Left kidney (tissue), 1 donor: ENCODE measurements at regions not wholly inside any gene's neighbourhood (a gene's known extent, or its start where the extent isn't known, plus 50 kb on each side); places are given as distances from the start of the nearest gene placed in this dataset.

Experiments used
- DNase-seq: peaks from one replicate; pipeline ENCODE4 v3.0.0-alpha.2; 2013

DNA sequence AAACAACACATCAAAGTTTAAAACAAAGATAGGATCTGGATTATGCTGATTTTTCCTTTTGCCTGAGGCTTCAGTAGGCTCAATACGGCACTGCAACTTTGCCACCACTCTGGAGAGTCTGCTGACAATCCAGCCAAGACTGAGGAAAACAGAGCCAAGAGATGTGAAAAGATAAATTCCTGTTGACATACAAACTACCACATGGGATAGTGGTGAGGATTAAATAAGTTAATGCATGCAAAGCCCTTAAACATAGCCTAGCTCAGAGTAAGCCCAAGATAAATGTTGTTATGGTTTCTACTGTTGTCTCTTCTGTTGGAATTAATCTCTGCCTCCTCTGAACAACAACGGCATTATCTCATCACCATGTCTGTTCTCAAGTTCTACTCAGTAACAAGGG lies 245.9 kb upstream of the LMCD1 start:
- DNase-seq = no peak

DNA sequence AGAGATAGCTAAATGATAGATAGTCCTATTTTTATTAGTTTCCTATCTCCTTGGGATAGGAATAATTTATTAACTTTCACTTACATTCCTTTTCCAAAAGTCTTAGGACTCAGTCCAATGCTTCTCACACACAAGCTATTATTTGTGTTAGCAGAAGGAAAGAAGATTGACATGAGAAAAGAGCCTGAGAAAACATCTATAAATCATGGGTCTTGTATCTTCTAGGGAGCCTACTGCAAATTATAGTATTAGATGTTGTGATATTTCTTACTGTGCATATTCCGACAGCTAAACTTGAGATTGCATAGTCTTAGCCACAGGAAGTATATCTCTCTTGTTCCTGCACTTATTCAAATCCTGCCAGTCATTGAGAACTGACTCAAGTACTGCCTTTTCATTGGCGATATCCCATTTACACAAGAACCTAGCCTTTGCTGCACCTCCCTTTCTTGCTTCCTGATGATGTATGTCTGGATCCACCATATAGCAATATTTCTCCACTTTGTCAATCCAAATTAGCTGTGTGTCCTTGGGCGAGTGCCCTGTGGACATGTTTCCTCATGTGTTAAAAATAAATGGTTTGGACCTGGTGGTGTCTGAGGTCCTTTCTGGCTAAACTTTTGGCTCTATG lies 245.1 kb upstream of the LMCD1 start:
- peak; percentile 30 for DNase-seq

DNA sequence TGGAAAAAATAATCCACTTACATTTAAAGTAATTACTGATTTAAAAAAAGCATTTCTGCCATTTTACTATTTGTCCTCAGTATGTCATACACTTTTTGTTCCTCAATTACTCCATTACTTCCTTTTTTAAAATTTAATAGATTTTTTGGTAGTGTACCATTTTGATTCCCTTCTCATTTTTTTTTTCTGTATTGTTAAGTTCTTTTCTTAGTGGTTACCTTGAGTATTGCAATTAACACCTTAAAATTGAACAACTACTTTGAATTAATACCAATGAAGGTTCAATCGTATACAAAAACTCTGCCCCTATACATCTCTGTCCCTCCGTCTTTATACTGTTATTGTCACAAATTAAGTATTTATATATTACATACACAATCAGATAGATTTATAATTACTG lies 240.6 kb upstream of the LMCD1 start:
- DNase-seq = no peak

DNA sequence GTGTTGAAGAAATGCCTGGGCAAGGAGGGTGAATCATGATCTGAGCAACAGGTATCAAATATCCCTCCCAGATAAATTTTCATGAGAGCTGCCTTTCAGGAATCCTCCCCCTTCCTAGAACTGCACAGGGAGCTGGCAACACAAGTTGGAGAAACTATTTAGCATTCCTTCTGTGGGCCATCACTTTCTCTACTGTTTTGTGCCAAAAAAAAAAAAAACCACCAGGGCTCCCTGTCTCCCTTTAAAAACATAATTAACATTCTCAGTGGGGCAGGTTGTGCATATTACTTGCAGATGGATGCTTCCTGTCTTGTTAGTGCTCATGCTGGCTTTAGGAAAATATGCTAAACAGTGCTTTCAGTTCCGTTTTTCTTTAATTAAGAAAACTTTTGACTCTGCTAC lies 234.9 kb upstream of the LMCD1 start:
- no peak for DNase-seq

DNA sequence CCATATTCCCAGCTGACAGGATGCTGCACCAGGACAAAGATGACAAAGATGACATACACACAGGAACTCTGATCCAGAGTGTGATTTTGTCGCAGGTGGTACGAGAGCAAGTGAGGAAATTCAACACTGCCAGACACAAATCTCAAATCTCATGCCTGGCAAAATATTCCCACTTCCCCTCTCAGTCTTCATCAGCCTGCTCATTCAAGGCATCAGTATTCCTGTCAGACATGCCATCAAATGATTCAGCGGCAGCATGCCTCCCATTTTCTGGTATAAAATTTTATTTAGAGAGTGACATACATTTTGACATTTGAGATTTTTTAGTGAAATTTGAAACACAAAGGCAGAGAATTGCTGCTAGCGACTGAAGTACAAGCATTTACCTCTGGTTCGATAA lies 228.1 kb upstream of the LMCD1 start:
- DNase-seq = no peak

DNA sequence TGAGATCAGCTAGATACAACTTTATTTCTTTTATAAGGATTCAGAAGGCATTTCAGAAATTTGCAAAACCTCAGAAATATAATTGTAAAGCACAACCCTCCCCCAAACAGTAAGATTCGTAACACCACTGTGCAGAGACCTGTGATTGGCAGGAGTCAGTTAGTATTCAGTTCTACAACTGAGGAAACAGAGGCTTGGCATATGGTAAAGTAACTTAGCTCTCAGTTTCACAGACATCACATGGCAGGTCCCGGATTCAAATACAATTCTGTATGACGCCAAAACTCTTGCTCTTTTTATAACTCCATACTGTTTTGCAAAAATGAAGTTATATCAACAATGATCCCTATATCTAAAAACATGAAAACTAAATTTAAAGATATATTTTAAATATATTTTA lies 225.6 kb upstream of the LMCD1 start:
- DNase-seq = no peak

DNA sequence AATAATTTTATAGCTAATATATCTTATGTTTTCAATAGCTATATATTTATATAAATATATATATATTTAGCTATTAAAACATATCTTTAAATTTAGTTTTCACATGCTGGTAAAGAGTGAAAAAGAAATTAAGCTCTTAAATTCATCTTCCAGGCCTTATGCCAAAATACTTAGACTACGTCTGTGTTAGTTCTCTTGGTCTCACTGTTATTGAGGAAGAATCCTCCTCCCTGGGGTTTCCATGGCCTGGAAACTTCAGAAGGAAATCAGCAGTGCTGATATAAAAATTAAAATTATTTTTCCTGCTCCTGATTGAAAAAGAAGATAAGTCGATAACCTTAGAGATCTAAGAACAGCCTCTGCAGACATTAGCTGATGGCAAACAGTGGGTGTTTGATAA lies 225.1 kb upstream of the LMCD1 start:
- DNase-seq = no peak

DNA sequence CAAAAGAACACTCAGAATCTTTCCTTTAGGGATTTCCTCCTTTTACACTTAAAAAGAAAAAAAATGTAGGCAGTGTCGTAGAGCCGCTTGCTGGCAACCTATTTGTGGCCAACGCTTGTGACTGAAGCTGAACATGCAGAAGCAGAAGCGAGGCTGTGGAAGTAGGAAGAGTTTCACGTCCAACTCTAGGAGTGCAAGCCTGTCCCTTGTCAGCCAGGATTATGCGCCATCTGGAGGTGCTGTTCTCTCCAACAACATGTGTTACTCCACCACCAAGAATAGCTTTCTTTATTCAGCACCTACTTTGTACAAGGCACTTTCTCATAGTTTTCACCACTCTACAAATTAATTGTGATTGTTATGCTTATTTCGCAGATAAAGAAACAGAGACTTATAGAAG lies 223.2 kb upstream of the LMCD1 start:
- no peak for DNase-seq

DNA sequence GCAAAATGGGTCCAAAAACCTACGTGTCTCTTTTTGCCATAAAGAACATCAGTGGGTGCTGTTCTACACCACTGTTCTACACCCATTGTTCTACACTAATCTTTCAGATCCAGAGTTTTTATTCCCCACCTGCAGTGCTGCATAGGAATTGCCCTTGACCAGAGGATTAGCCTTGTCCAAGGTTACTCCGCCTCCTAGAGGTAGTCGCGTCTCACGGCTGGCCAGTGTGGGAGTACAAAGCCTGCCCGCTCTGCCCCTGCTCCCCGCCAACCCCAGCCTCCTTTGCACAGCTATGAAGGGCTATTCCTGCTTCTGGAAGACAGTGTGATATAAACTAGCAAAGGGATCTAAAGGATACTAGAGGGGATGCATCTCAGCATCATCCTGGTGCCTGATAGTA lies 222.1 kb upstream of the LMCD1 start:
- no peak for DNase-seq

DNA sequence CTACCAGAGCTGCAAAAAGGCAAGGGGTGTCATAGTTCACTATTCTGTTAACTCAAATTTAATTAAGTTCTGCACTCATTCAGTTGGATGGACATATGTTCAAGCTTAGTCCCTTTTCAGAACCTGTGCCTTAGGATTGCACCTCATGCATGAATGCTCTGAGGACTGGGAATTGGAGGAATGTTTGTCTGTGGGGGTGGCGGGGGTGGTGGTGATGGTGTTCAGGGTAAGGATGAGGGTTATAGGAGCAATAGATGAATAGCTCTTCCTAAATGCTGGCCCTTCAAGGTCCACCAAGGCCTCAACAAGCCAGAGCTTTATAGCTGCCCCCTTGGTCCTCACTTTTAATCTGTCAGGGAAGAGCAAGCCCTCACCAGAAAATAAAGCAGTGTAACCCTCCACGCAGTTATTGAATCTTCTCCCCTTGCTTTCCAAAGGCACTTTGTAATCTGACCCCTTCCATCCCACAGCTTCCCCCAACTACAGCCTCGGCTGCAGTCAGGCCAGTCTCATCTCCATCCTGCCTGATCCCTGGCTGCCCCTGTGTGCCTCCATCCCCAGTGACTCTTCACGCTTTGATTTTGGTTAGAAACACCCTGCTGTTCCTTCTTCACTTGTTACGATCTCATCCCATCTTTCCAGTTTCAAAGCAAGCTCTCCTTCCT lies 221.6 kb upstream of the LMCD1 start:
- DNase-seq = no peak

DNA sequence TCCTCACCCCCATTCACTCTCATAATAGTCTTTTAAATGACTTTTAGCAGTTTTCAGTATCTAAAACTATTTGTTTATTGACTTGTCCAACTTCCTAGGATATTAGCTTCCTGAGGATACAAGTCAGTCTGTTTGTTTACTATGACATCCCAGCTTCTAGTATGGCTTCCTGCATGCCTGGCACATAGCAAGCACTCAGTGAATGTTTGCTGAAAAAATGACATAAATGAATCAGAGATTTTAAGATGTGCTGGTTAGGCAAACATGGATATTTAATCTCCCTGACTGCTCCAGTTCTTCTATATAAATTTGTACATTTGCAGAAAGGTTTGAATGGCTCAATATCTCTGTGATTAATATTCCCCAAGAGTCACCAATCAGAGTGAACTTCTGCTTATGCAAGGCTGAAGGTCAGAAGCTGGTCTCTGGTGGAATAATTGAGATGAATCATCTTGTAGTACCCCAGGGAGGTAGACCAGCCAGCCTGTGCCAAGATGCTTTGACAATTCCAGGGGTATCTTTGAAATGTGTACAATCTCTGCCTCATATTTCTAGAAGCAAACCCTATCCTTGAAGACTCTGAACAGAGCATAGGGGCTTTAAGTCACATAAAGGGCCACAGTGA lies 219.0 kb upstream of the LMCD1 start:
- no peak for DNase-seq

DNA sequence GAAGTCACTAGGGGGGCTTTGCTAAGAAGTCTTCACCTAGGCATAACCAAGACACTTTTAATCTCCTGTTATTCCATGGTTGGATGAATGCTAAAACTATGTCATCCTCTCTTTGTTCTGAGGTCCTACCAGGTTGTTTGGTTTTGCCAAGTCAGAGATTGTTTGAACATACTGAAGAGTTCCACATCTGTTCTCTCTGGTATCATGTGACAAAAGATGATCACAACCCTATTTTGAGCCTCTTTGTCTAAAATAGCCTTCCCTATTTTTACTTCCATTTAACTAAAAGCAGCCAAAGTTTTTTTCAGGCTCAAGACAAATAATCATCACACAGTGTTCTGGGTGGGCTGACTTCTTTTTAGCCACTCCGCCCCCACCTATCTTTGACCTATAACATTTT lies 218.4 kb upstream of the LMCD1 start:
- DNase-seq = no peak

DNA sequence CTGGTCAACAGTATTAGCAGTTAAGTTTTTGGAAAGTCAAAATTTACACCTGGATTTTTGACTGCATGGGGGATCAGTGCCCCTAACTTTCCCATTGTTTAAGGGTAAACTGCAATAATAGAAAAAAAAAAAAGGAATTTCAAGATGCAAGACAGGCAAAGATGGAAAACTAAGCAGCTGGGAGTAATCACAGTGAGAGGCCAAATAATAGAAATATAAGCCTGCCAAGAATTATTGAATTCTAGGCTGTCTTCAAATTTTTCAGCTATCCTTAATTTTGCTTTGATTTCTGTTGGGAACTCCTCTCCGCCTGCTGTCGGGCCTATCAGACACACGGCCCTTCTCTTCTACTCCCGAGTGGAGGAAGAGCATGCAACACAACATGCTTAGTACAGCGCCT lies 215.5 kb upstream of the LMCD1 start:
- DNase-seq = no peak

DNA sequence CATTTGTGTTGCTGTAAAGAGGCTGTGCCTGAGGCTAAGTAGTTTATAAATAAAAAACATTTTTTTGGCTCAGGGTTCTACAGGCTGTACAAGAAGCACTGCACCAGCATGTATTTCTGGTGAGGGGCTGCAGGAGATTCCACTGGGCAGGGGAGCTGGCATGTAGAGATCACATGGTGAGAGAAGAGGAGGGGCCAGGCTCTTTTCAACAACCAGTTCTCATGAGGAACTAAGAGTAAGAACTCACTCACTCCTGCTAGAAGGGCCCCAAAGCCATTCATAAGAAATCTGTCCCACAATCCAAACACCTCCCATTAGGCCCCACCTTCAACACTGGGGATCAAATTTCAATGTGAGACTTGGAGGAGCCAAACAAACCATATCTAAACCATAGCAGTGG lies 214.9 kb upstream of the LMCD1 start:
- DNase-seq = no peak

DNA sequence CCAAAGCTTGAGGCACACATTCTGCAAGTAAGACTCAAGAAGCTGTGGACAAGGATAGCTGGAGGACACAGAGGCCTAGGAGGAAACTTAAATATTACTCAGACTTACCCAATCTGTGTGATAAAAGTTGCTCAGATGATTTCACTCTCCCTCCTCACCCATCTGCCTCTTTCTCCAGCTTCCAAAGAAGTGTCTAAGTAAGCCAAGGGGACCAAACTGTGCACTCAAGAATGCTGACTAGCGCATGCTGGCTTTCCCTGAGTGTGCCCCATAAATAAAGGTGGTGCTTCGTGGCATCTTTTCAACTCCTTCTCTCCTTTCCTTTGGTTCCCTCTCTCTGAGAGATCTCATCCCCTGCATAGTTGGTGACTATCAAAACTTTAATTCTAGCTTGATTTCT lies 211.0 kb upstream of the LMCD1 start:
- DNase-seq = no peak

DNA sequence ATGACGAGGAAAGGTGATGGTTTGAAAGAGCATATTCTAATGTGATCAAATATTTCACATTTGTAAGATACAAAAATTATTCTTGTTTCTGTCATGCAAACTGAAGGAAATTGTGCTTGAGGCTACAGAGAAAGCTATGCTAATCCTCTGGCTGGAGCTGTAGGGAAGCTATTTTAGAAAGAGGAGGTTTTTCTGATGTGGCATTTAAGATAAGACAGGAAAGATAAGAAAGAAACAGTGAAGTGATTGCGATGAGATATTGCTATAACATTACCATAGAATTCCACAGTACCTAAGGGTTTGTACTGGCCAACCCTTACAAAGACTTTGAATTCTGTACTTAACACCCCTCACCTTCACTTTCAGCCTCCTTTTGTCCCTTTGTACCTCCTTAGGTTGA lies 205.2 kb upstream of the LMCD1 start:
- no peak for DNase-seq

DNA sequence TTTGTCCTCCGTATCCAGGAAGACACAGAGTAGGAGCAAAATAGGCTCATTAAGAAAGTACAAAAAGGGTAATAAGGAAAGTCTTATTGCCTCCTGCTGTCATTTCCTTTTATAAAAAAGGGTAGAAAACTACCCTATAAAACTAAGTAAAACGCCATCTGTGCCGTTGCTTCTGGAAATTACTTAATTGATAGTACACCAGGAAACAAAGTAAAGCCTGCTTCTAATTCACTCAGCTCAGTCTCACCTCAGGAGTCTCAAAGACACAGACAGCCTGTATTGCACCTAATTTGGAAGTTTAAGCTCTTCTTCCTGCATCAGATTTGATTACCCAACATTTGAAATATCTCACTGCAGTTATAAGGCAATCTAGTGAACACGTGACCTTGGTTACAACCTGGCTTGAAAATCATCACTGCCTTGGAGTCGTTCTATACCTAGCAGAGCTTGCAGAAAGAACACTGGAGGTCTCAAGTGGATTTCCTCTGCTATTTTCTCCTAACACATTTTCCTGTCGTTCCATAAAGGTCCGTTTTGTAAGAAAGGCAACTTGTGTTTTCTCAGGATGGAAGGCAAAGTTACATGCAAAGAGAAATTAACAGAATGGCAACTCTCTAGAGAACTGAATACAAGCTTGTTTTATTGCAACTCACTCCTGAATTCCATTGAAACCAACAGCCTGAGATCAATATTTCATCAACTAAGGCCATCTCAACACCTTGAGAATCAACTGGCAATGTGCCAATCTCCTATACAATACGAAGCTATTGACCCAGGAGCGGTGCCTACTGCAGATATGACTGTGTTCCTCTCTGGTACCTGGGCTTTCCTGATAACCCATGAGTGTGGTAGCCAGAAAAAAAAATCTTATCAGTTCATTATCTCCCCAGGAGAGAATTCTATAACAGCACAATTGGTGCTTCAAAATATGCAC lies 203.3 kb upstream of the LMCD1 start:
- no peak for DNase-seq

DNA sequence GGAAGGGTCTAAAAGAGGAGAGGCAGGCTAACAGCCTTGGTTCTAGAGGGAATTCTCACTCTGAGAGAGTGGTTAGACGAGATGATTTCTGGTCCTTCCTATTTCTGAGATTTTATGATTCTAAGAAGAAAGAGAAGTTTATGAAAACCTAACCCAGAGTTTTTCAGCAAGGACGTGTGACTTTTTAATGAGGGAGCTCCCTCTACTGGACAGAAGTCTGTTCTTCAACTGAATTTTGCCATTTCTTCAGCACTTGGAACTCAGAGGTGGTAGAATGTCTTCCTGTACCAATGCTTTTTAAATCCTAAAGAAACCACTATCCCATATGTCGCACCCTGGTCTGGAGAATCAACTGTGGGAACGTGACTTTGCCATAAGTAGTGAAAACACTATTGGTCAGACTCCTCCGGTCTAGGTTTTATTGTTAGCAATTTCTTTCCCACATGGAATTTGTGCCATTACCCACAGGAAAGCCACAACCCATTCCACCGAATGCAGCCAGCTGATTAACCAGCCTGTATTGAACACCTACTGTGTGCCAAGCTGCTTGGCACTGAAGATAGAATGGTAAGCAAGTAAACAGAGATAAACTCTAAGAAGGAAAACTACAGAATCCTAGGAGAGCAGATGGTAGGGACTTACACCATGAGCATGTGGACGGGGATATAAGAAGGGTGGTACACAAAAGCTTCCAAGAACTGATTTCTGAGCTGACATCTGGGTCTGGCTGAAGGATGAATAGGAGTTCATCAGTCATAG lies 199.5 kb upstream of the LMCD1 start:
- peak; percentile 70 for DNase-seq

DNA sequence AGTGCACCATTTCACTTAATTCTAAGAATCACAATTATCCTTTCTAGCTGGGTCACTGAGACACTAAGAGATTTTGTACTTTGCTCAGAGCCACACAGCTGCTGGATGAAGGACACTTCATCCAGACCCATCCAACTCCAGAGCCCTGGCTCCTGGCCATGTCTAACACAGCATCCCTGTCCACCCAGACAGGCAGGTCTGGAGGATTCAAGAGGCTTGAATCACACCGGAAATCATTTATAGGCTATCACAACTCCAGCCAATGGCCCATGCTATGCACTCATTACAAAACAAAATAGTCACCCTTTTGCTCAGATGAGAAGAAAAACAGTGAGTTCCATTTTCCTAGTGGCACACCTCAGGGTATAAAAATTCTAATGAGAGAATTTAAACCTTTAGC lies 198.2 kb upstream of the LMCD1 start:
- DNase-seq = no peak

DNA sequence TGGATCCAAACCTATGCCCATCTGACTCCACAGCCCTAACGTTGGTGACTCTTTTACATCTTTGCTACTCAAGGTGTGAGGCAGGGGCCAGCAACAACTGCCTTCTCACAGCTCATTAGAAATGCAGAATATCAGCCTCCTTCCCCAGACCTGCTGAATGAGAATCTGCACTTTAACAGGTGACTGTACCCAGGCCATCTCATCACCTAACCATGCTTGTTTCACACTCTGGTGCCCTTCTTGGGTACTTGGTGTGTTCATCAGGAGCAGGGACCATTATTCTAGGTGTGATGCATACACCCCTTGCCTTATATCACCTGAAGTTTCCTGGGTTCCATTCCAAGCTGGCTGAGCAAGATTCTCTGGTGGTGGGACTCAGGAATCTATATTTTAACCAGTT lies 196.3 kb upstream of the LMCD1 start:
- no peak for DNase-seq

DNA sequence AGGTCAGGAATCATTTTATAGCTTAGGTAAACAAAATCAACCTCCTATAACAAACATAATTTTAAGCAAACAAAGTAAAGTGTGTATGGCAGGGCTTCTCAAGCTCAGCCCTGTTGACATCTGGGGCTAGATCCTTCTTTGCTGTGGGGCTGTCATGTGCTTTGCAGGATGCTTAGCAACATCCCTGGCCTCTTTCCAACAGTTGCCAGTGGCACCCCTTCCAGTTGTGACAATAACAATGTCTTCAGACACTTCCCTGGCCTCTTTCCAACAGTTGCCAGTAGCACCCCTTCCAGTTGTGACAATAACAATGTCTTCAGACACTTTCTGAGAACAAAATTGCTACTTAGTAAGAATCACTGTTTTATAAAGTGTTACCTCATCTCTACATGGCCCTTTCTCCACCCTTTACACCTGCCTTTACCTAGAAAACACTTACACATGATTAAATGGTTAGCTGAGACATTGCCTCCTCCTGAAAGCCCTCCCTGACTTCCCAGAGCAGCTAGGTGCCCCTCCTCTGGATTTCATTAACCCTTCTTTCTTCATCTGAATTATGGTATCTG lies 194.0 kb upstream of the LMCD1 start:
- DNase-seq = no peak

DNA sequence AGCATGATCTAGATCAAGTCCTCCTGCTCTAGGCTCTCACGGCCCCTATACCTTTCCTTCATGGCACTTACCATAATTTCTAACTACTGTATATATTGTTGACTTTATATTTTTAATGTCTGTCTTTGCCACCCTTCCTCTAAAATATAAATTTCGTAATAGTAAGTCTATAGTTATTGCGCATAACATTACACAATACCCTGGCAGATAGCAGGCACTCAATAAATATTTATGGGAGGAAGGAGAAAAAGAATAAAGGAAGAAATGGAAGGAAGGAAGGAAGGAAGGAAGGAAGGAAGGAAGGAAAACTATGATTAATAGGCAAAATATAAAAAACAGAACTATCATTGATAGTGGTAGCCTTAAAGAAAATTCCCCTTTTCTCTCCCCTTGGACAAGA lies 190.3 kb upstream of the LMCD1 start:
- no peak for DNase-seq
